ENCODE measurements at regions not wholly inside any gene's neighbourhood (a gene's known extent, or its start where the extent isn't known, plus 50 kb on each side); places are given as distances from the start of the nearest gene placed in this dataset.

DNA sequence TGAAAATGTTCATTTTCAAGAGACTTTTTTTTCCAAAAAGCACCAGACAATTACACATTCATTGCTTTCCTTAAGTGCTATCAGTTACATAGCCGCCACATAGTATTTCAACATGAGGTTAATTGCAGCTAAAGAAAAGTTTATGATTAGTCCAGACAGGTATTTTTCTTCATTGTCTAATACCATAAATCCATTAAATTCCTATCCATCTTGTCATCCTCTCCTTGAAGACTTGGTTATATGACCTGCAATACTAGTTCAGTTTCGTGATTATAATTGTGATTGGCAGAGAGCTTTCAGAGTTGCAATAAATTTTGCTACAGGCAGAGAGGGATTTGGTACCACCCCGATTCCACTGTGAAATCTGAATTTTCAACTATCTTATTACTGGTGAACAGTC lies 437.7 kb downstream of the GPATCH2 start:
- DNase-seq, result no peak

DNA sequence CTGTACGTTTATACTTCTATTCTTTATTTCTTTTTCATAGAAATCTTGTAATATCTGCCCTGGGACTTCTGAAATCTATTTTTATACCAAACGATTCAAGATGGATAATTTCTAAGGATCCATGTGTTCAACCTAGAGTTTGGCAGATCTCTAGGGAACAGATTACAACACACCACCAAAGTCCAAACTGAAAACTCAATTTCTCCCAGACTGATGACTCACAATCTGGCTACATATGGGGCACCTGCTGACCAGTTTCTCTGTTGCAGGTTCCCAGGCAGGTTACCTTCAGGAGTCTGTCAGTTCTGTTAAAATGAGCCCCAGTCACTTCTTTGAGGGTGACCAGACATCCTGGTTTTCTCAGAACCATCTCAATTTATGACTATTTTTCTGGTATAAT lies 439.4 kb downstream of the GPATCH2 start:
- peak; percentile 4 for DNase-seq

DNA sequence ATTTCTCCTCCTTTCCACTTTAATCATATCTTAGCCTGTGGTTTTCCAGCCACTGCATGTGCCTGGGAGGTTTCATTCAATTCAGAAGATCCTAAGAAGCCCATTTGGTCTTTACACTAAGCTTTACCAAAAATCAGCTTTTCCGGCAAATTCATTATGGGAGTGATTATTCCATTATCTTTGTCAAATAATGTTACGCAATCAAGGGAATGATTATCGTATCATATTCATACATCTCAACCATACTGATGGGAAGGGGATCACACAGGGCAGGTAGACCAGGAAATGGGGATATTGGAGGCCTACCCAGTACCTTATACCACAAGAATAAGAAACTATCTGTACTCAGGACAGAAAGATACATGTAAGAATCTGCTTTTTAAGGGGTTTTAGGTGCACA lies 440.5 kb downstream of the GPATCH2 start:
- DNase-seq, result no peak

DNA sequence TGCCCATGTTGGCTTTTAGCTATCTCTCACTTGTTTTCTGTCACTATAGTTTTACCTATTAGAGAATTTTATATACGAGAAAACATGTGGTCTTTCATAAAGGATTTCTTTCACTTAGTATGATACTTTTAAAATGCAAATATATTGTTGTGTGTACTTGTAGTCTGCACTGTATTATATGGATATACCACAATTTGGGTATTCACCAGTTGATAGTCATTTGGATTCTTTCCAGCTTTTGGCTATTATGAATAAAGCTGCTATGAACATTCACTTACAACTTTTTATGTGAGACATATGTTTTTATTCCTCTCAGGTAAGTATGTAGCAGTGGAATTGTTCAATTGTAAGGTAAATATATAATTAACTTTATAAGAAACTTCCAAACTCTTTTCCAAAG lies 441.5 kb downstream of the GPATCH2 start:
- DNase-seq, result no peak

DNA sequence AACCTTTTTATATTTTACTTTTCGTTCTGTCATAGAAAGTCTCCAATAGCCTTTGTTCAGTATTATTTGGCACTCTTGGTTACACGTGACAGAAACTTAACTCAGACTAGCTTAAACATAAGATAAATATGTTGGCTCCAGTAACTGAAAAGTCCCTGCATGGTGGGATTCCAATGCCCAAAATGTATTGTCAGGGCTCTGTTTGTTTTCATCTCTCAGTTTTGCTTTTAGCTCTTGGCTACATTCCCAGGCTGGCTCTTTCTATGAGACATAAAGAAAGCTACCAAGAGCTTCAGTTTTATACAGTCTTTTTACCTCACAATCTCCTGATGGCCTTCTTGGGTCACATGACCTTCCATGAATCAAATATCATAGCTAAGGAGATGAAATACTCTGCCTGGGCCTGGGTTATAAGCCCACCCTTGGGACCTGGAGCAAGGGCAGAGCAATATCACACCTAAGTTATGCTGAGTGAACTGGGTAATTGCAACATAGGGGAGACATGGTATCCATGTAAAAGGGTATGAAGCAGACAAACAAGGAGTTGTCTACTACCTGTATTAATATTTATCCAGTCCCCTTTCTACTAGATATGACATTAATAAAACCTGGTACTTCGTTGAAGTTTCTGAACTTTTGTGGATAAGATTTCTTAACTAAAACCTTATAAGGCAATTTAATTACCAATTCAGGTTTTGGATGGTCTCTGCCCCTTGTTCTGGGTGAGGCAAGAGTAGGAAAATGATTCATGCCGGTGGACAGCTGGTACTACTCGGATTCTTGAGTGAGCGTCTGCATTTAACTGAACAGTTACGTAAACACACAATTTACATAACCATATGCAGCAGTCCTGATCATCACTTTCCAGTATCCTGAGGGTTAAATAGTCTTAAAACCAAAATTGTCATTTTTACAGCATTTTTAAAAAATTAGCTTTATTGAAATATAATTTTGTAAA lies 442.3 kb downstream of the GPATCH2 start:
- peak; percentile 9 for DNase-seq

DNA sequence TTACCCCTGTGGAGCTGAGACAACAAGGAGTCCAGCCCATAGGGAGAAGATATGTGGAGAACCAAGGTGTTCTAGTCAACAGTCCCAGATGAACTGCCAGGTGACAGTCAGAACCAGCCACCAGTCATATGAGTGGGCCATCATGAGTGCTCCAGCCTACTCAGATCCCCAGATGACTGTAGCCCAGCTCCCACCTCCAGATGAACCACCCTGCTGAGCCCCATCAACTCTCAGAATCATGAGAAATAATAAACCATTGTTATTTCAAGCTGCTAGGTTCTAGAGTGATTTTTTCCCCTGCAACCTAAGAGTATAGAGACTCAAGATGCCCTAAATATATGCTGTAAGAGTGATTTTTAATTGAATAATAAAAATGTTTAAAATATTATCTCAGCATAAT lies 444.2 kb downstream of the GPATCH2 start:
- DNase-seq, result no peak

DNA sequence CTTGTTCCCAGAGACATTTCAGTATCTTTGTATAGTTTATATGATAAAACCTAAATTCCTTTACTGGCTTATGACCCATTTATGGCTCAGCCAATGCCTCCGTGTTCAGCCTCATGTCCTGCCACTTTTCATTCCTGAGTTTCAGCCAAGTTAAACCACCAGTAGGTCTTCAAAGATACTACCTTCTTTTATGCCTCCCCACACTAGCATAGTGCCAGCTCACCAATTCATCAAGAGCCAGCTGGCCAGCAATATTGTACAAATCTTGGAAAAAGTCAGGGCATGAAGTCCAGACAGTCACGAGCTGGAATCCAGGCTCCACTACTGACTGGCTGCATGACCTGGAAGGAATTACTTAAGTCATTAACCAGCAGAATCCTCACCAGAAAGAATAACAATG lies 446.0 kb downstream of the GPATCH2 start:
- DNase-seq, result no peak

DNA sequence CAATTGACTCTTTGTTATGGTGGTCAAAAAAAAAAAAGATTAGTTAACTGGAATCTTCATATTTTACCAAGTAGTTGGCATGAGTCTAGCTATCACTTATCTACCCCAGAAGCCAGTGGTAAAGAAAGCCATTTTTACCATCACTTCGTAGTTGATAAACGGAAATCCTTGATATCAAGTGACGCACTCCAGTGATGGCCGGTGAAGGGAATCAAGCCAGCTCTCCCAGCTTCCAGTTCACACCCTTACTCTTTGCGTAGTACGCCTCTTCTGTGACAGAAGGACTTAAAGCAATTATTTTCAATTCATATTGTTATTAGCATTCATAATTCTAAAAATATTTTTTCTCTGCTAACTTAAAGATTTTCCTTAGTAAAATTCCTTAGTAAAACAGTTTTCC lies 447.9 kb downstream of the GPATCH2 start:
- no peak for DNase-seq

DNA sequence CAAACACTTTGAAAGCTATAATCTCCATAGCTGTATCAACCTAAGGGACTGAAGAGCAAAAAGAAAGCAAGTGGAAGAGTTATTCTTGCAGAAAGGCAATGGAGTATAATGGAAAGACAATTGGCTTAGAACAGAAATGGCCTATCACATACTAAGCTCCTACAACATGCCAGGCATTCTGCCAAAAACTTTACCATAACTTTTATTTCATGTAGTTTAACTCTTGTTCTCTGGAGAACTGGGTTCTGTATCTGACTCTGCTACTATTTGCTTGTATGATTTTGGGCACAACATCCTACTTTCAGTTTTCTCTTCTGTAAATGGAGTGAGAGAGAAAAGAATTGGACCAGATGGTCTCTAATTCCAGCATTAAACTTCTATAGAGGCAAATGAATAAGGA lies 449.1 kb downstream of the GPATCH2 start:
- no peak for DNase-seq

DNA sequence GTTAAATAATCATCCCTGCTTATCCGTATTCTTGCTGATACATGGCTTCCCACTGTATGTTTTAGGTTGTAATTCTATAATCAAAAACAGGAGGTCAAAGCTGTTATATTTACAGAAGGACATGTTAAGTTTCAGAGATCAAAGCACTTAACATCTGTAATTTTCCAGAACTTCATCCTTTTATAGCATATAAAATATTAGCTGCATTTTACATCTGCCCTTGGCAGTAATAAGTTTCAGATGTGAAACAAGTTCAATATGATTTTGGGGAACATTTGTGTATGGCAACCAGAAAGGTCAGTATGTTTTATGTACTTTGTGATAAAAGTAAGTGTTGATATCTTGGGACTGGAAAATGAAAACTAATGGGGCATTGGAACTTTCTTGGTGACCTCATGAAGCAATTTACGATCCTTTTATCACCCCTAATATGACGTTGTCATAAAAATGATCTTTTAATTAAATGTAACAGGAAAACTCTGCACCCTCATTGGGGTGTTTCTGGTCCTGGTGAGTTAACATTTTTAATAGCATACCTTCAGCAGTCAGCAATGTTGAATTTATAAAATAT lies 449.6 kb downstream of the GPATCH2 start:
- DNase-seq, result no peak

DNA sequence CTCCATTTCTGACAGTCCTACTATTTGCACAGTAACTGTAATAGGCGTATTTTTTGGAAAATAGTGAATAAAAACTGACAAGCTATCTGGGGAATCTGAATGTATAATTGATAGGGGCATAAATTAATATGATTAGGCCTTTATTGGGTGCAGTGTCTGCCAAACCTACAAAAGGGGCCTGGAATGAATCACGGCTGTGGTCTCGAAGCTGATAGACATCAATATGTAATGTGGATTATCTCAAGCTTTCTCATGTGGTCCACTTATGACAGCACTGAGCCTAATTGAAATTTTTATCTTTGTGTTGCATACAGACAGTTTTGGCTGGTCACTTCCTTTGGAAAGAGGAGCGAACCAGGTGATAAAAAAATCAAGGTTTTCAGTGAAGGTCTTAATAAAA lies 450.4 kb downstream of the GPATCH2 start:
- no peak for DNase-seq

DNA sequence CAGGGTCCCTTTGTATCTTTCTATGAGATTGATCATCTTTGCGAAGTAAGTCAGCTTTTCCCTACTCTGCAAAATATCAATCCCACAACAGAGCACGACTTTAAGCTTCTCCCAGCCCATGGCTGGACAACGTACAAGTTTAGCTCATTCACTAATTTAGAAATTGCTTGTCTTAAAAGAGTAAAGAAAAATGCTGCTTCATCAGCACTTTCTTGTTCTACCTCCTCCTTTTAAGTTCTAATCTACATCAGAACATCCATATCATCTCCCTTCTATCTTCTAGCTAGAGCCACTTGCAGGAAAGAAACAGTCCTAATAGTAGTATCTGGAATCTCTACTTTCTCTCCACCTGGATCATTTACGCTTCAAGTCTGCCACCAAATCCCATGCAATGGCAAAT lies 441.2 kb upstream of the ESRRG start:
- DNase-seq, result no peak

DNA sequence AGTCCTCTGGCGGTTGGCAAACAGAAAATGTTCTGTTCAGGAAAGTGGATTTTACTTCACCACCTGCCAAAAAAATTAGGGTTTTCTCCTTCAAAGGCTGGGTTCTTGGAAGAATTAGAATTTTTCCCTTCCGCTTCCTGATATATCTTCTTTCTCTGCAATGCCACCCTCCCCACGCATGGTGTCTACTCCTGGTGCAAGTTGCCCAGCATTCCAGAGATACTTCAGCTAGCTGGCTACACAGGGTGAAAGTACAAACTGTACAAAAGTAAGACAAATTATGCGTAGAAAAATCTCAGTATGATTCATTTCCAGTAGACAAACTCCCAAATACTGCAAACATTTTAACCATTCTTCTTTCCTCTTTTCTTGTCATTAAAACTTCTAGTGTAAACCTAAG lies 430.1 kb upstream of the ESRRG start:
- DNase-seq, result no peak

DNA sequence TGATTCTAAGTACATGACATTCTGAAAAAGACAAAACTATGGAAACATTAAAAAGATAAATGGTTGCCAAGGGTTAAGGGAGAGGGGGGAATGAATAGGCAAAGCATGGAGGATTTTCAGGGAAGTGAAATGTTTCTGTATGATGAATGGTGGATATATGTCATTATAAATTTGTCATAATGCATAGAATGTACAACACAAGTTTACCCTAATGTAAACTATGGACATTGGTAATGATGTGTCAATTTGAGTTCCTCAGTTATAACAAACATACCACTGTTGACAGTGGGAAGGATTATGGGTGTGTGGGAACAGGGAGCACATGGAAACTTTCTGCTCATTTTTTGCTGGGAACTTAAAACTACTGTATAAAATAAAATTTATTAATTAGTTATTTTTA lies 427.1 kb upstream of the ESRRG start:
- no peak for DNase-seq

DNA sequence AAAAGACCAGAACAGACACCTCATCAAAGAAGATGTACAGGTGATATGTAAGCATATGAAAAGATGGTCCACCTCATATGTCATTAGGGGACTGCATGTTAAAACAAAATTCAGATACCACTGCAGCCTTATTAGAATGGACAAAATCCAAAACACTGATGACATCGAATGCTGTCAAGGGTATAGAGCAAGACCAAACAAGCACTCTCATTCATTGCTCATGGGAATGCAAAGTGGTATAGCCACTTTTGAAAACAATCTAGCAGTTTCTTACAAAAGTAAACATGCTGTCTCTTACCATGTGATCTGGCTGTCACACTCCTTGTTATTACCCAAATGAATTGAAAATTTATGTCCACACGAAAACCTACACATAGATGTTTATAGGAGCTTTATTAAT lies 426.6 kb upstream of the ESRRG start:
- DNase-seq, result no peak

DNA sequence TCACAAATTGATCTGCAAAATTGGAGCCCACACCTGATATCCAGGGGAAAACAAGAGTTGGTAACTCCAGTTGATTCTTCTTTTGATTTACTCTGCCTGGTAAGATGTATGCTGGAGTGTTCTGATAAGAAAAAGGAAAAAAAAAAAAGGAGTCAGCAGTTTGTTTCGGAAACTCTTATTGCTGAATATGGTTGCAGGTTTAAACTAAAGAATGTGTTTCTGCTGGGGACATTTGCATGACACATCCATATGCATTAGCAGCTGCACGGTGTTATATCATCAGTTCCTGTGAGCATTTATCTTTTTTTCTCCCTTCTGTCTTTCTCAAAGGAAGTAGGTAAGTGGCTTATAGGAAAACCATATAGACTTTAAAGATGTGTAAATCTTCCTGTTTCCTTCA lies 418.5 kb upstream of the ESRRG start:
- DNase-seq, result no peak

DNA sequence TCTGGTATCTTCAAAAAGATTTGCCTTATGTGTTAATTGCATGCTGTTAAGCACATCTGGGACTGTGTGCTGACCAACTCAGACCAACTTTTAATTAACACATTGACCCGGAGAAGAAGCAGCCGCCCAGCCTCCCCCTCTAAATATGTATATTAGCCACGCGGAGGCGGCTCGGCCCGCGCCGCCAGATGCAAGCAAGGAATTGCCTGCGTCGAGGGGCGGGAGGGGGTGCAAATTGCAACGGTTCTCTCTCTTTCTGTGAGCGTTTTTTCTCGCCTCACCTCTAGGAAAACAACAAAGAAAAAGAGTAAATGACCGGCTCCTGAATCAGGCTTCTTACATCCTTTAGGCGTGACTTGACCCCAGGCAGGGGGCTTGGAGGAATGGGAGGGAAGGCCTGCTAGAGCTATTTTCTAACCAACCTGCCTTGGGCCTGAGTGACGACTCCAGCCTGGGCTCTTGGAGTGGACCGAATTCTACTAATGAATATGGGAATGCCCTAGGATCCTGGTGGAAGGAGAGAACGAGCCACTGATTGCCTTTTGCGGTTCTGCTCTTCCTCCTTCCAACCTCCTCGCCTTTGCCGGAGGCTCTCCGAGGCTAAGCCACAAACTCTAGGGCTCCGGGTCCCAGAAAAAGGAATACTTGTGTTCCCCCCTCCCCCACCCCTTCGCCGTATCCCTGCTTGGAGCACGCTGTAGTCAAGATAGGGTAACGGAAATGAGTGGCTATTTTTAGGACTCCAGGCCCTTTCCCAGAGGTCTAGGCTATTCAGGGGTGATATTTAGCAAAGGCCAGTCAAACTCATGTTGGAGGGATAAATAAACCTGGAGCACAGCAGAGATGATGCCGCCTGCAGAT lies 417.0 kb upstream of the ESRRG start:
- DNase-seq, result no peak

DNA sequence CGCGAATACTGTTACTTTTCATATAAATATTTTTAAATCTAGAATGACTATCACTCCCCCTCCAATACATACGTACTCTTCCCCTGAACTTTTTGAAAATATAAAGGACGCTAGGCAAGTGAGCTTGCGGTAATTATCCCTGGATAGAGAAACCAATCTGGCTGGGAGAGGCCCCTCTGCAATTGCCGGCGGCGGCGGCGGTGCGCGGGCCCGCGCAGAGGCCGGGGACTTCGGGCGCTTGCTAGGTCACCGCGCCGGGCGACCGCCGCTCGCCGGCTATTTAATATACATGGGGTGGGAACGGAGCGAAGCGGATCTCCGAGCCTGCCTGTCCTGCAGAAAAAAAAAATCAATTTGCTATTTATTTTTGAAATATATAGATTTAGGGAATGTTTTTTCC lies 416.3 kb upstream of the ESRRG start:
- DNase-seq, result no peak

DNA sequence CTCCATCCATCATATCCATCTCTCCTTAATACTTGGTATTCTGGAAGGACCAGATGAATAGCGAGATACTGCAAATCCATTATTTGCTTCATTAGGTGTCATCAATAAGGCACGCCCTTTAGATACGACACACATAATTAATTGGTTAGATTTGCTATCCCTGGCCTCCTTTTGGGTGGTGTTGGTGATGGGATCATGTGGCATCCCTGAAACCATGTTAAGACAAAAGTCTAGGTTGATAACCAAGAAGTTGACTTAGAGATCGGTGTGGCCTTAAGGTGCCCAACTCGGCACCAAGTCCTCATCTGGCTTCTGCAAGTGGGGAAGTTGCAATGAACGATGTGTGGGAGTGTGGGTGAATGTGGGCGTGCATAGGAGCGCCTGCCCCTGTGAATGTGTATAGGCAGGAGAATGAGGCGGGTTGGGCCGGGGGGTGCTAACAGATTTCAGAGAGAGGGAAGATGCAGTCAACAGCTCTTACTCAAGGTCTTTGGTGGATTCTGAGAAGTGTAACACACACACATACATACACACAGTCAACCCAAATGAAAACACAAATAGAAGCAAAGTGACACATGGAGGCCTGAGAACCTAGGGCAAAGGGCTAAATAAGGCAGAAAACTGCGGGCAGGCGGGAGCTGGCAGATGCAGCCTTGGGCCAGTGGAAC lies 415.7 kb upstream of the ESRRG start:
- no peak for DNase-seq

DNA sequence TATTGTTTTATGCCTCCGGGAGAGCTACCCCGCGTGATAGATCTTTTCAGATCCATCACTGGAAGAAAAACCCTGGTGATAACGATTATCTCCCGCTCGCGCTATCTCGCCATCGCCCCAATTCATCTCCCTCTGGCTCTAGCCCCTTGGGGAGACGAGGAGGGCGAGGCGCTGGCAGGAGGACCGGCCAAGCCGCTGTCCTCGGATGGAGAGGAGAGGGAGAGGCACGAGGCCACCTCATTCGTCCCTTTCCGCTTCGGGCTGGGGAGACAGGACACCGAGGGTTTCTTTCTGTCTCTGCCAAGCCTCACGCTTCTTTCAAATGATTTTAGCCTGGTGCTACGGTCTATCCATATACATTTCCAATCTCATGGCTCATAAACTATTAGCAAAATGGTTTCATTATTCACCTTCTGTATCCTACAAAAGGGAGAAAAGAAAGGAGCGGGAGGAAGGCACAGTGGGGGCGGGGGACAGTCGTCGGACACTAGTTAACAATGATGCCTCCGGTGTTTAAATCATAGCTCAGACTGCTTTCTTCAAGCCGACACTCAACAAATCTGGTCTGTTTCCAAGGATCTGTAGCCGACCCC lies 415.0 kb upstream of the ESRRG start:
- no peak for DNase-seq

DNA sequence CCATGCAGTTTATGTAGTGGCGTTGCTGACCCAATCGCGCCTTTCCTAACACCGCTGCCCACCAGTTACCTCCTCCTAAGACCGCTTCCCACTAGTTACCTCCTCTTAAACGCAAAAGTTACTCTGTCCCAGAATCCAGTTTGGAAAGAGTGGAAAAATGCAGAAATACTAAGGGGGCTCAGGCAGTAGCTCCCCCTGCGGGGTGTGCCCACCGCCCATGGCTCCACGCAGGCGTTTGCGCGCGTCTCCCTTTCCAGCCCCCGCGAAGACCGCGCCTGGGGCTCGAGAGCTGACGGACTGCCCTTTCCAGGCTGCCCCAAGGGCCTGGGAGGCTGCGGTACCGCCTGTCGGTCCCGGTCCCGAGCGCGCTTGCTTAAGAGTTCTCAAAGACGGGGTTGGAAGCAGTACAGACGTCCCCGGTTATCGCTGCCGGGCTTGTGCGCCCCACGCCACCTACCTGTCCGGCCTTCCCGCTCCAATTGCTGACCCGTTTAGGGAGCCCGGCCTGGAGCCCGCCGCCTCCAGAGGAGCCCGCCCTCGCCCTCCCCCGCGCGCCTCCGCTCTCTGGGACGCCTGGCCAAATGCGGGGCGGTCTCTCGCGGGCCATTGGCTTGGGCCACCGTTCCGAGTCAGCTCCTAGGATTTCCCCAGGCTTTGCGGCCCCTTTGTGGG lies 414.1 kb upstream of the ESRRG start:
- DNase-seq, result no peak

DNA sequence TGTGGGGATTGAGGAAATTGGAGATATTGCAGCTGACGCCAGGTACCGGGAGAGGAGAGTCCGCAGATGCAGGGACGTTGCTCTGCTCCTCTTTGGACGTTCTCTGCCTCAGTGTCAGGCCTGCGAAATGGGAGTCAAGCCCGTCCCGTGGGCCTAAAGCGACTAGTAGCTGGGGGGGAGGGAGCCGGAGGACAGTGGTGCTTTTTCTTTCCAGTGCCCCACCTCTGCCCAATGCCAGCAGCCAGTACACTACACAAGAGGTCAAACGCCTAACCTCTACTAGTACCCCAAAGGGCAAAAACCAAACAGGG lies 413.6 kb upstream of the ESRRG start:
- DNase-seq, result no peak
